ENCODE measurements at regions not wholly inside any gene's neighbourhood (a gene's known extent, or its start where the extent isn't known, plus 50 kb on each side); places are given as distances from the start of the nearest gene placed in this dataset.

- TF ChIP-seq CTCF (IDR thresholded peaks at IDR 0.05 in 2 of 3, conservative IDR thresholded peaks at IDR 0.05 in 1 of 3; ENCODE audit: borderline replicate concordance in 1 of 3, insufficient read depth in 1 of 3, low read depth in 2 of 3, low read length in 2 of 3), result no peak
- no peak for TF ChIP-seq MAX (IDR thresholded peaks at IDR 0.05)
- no peak for TF ChIP-seq POLR2A (IDR thresholded peaks at IDR 0.05; ENCODE audit: borderline replicate concordance, extremely low read depth, insufficient read depth, insufficient read length)
- no peak for TF ChIP-seq POLR2AphosphoS5 (IDR thresholded peaks at IDR 0.05; ENCODE audit: low read depth, low read length)
- TF ChIP-seq REST (IDR thresholded peaks at IDR 0.05; ENCODE audit: low read depth), result no peak
- no peak for TF ChIP-seq YY1 (IDR thresholded peaks at IDR 0.05; ENCODE audit: extremely low read depth, insufficient replicate concordance, low read depth, low read length)
- no peak for TF ChIP-seq EZH2 (IDR thresholded peaks at IDR 0.05)
- TF ChIP-seq EZH2phosphoT487 (IDR thresholded peaks at IDR 0.05; ENCODE audit: borderline replicate concordance), result no peak
- TF ChIP-seq FOSL1 (IDR thresholded peaks at IDR 0.05; ENCODE audit: low read depth), result no peak
- no peak for TF ChIP-seq SP1 (IDR thresholded peaks at IDR 0.05; ENCODE audit: low read depth)
- no peak for TF ChIP-seq RAD21 (IDR thresholded peaks at IDR 0.05; ENCODE audit: low read depth)
These were observed 239.3 kb upstream of the SGCD start for GRCh38 chr5:156087577-156088110.
